ENCODE measurements at regions not wholly inside any gene's neighbourhood (a gene's known extent, or its start where the extent isn't known, plus 50 kb on each side); places are given as distances from the start of the nearest gene placed in this dataset.

GRCh38 chr2:2839393-2839781 lies 508.3 kb upstream of the MYT1L start:
- TF ChIP-seq, protein P1, sequence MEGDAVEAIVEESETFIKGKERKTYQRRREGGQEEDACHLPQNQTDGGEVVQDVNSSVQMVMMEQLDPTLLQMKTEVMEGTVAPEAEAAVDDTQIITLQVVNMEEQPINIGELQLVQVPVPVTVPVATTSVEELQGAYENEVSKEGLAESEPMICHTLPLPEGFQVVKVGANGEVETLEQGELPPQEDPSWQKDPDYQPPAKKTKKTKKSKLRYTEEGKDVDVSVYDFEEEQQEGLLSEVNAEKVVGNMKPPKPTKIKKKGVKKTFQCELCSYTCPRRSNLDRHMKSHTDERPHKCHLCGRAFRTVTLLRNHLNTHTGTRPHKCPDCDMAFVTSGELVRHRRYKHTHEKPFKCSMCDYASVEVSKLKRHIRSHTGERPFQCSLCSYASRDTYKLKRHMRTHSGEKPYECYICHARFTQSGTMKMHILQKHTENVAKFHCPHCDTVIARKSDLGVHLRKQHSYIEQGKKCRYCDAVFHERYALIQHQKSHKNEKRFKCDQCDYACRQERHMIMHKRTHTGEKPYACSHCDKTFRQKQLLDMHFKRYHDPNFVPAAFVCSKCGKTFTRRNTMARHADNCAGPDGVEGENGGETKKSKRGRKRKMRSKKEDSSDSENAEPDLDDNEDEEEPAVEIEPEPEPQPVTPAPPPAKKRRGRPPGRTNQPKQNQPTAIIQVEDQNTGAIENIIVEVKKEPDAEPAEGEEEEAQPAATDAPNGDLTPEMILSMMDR (IDR thresholded peaks at IDR 0.05): no peak
- no peak for TF ChIP-seq EZH2phosphoT487 (IDR thresholded peaks at IDR 0.05)
